ENCODE measurements at regions not wholly inside any gene's neighbourhood (a gene's known extent, or its start where the extent isn't known, plus 50 kb on each side); places are given as distances from the start of the nearest gene placed in this dataset.

GRCh38 chr14:104504172-104504735 lies 75.3 kb upstream of the C14orf180 start:
- Histone ChIP-seq H3K27me3 (ENCODE audit: control insufficient read depth, insufficient read depth, low read length) (no peaks in the 10 kb centered on the region), H3K4me1 (ENCODE audit: control insufficient read depth, insufficient read depth, low read length) (no peaks in the 10 kb centered on the region), H3K4me3 (ENCODE audit: low read length) (no peak overlapping the region), H3K27ac (ENCODE audit: low read length) (no peak overlapping the region), H3K9me3 (ENCODE audit: control insufficient read depth, insufficient read depth, low read length) (no peaks in the 10 kb centered on the region), H3K36me3 (ENCODE audit: control insufficient read depth, insufficient read depth, low read length) (no peaks in the 10 kb centered on the region)
- Mint-ChIP-seq H3K9me3 (peaks cover 0 to 7% of the 10 kb centered on the region in 2 donors), H3K4me1 (no peaks in the 10 kb centered on the region), H3K36me3 (peaks cover 10% of the 10 kb centered on the region), H3K27ac (no peak overlapping the region), H3K4me3 (no peak overlapping the region), H3K27me3 (ENCODE audit: low read depth in 2 of 2) (peaks cover 0 to 3% of the 10 kb centered on the region in 2 donors)
- TF ChIP-seq, protein P1, sequence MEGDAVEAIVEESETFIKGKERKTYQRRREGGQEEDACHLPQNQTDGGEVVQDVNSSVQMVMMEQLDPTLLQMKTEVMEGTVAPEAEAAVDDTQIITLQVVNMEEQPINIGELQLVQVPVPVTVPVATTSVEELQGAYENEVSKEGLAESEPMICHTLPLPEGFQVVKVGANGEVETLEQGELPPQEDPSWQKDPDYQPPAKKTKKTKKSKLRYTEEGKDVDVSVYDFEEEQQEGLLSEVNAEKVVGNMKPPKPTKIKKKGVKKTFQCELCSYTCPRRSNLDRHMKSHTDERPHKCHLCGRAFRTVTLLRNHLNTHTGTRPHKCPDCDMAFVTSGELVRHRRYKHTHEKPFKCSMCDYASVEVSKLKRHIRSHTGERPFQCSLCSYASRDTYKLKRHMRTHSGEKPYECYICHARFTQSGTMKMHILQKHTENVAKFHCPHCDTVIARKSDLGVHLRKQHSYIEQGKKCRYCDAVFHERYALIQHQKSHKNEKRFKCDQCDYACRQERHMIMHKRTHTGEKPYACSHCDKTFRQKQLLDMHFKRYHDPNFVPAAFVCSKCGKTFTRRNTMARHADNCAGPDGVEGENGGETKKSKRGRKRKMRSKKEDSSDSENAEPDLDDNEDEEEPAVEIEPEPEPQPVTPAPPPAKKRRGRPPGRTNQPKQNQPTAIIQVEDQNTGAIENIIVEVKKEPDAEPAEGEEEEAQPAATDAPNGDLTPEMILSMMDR (IDR thresholded peaks at IDR 0.05): no peak
- DNase-seq: no peak
- ATAC-seq: no peak
- WGBS (ENCODE audit: insufficient coverage): 83% methylated on average over 7 of the region's 7 CpGs
- intact Hi-C loops (cut with micrococcal nuclease): no loop called here

GRCh38 chr14:104505085-104506074 lies 74.2 kb upstream of the C14orf180 start:
- WGBS (ENCODE audit: insufficient coverage): 82% methylated on average over 28 of the region's 28 CpGs
- H3K4me1 ChIP-seq (ENCODE audit: control insufficient read depth, insufficient read depth, low read length): no peaks in the 10 kb centered on the region
- Mint-ChIP-seq H3K4me3 (no peak overlapping the region), H3K27me3 (ENCODE audit: low read depth in 2 of 2) (peaks cover 0 to 3% of the 10 kb centered on the region in 2 donors), H3K4me1 (no peaks in the 10 kb centered on the region), H3K9me3 (peaks cover 0 to 7% of the 10 kb centered on the region in 2 donors), H3K36me3 (peaks cover 10% of the 10 kb centered on the region), H3K27ac (no peak overlapping the region)
- TF ChIP-seq, protein P1 (IDR thresholded peaks at IDR 0.05): no peak
- H3K4me3 ChIP-seq (ENCODE audit: low read length): no peak overlapping the region
- ATAC-seq (no peak), DNase-seq (no peak)
- H3K9me3 ChIP-seq (ENCODE audit: control insufficient read depth, insufficient read depth, low read length): no peaks in the 10 kb centered on the region
- no peak overlapping the region for H3K27ac ChIP-seq (ENCODE audit: low read length)
- intact Hi-C loops (cut with micrococcal nuclease): no loop called here
- no peaks in the 10 kb centered on the region for H3K36me3 ChIP-seq (ENCODE audit: control insufficient read depth, insufficient read depth, low read length)
- no peaks in the 10 kb centered on the region for H3K27me3 ChIP-seq (ENCODE audit: control insufficient read depth, insufficient read depth, low read length)

- Mint-ChIP-seq H3K4me1 (no peaks in the 10 kb centered on the region), H3K9me3 (peaks cover 0 to 5% of the 10 kb centered on the region in 2 donors), H3K27me3 (ENCODE audit: low read depth in 2 of 2) (peaks cover 0 to under 1% of the 10 kb centered on the region in 2 donors), H3K36me3 (peaks cover 10% of the 10 kb centered on the region), H3K4me3 (no peak overlapping the region), H3K27ac (no peak overlapping the region)
- ATAC-seq: no peak
- no peak for DNase-seq
- intact Hi-C loops (cut with micrococcal nuclease): no loop called here
- H3K27ac ChIP-seq (ENCODE audit: low read length): no peak overlapping the region
- TF ChIP-seq, protein P1 (IDR thresholded peaks at IDR 0.05): no peak
- H3K27me3 ChIP-seq (ENCODE audit: control insufficient read depth, insufficient read depth, low read length): no peaks in the 10 kb centered on the region
- no peak overlapping the region for H3K4me3 ChIP-seq (ENCODE audit: low read length)
- H3K9me3 ChIP-seq (ENCODE audit: control insufficient read depth, insufficient read depth, low read length): no peaks in the 10 kb centered on the region
- WGBS (ENCODE audit: insufficient coverage): 73% methylated on average over 11 of the region's 11 CpGs
- H3K36me3 ChIP-seq (ENCODE audit: control insufficient read depth, insufficient read depth, low read length): no peaks in the 10 kb centered on the region
- no peaks in the 10 kb centered on the region for H3K4me1 ChIP-seq (ENCODE audit: control insufficient read depth, insufficient read depth, low read length)
Measured at GRCh38 chr14:104506461-104507253, 72.9 kb upstream of the C14orf180 start.
